Muscle of leg (tissue), 3 donors: ENCODE measurements at regions not wholly inside any gene's neighbourhood (a gene's known extent, or its start where the extent isn't known, plus 50 kb on each side); places are given as distances from the start of the nearest gene placed in this dataset.
A peak's percentile ranks its signal among the peaks of the same experiment; 100 is the strongest.
"Not testable (repeated sequence)": the region's sequence is repeated elsewhere in the genome, so short reads cannot be mapped to it uniquely, and the experiment has no call there.

Source experiments
- DNase-seq: peaks from one replicate; pipeline ENCODE4 v3.0.0; 2013
- H3K27ac ChIP-seq: one replicate; pipeline ENCODE4 v1.5.1; 2013; ENCODE audit warnings: mild to moderate bottlenecking, low read length, control low read depth
- H3K27me3 ChIP-seq: one replicate; pipeline ENCODE4 v1.6.1; 2013; ENCODE audit warnings: low read length; ENCODE audit not compliant: control insufficient read depth, insufficient read depth
- H3K36me3 ChIP-seq: one replicate; pipeline ENCODE4 v1.6.1; 2013; ENCODE audit warnings: low read length; ENCODE audit not compliant: control insufficient read depth, insufficient read depth
- H3K4me1 ChIP-seq: one replicate; pipeline ENCODE4 v1.6.1; 2013; ENCODE audit warnings: low read length; ENCODE audit not compliant: control insufficient read depth, insufficient read depth
- H3K4me3 ChIP-seq: one replicate; pipeline ENCODE4 v1.5.1; 2013; ENCODE audit warnings: low read length, control low read depth
- H3K9me3 ChIP-seq: replicated peaks from 2 replicates; pipeline ENCODE4 v1.6.1; 2013; ENCODE audit warnings: low read depth, low read length; ENCODE audit not compliant: control insufficient read depth
- WGBS: methylation state at CpG from one replicate; pipeline ENCODE4 v1.1.5; 2013; ENCODE audit warnings: missing lambda C conversion rate; ENCODE audit not compliant: insufficient coverage; 5-methylcytosine and 5-hydroxymethylcytosine counted together

GRCh38 chr9:117851836-117852461, 147.7 kb downstream of the TLR4 start:
- not testable (repeated sequence) for DNase-seq, H3K9me3 ChIP-seq, H3K4me1 ChIP-seq, H3K27me3 ChIP-seq, H3K36me3 ChIP-seq, H3K4me3 ChIP-seq, H3K27ac ChIP-seq
- WGBS, result 86% methylated on average over 25 of the region's 38 CpGs

GRCh38 chr9:117858561-117858960, 154.4 kb downstream of the TLR4 start:
- H3K27ac ChIP-seq, result no peak overlapping the region
- no peak for DNase-seq
- no peak overlapping the region for H3K4me3 ChIP-seq
- H3K4me1 ChIP-seq, result no peaks in the 10 kb centered on the region
- 50% methylated on average over 1 of the region's 4 CpGs for WGBS
- H3K9me3 ChIP-seq, result no peaks in the 10 kb centered on the region
- H3K36me3 ChIP-seq, result no peaks in the 10 kb centered on the region
- H3K27me3 ChIP-seq, result no peaks in the 10 kb centered on the region

- Histone ChIP-seq H3K27me3 (no peaks in the 10 kb centered on the region), H3K27ac (no peak overlapping the region)
- WGBS, result no CpG with 5 or more reads among the region's 1 CpG
Observed at GRCh38 chr9:117860849-117861248, 156.6 kb downstream of the TLR4 start.

GRCh38 chr9:117864385-117865057, 160.3 kb downstream of the TLR4 start:
- WGBS, result 70% methylated on average over 3 of the region's 6 CpGs
- no peaks in the 10 kb centered on the region for H3K27me3 ChIP-seq
- H3K4me3 ChIP-seq, result no peak overlapping the region
- no peaks in the 10 kb centered on the region for H3K9me3 ChIP-seq
- H3K27ac ChIP-seq, result no peak overlapping the region
- no peak for DNase-seq
- H3K36me3 ChIP-seq, result no peaks in the 10 kb centered on the region
- H3K4me1 ChIP-seq, result no peaks in the 10 kb centered on the region

More at GRCh38 chr9:117860849-117861248, 156.6 kb downstream of the TLR4 start:
- no peak for DNase-seq
- no peak overlapping the region for H3K4me3 ChIP-seq
- H3K4me1 ChIP-seq, result no peaks in the 10 kb centered on the region
- no peaks in the 10 kb centered on the region for H3K36me3 ChIP-seq
- no peaks in the 10 kb centered on the region for H3K9me3 ChIP-seq

DNA sequence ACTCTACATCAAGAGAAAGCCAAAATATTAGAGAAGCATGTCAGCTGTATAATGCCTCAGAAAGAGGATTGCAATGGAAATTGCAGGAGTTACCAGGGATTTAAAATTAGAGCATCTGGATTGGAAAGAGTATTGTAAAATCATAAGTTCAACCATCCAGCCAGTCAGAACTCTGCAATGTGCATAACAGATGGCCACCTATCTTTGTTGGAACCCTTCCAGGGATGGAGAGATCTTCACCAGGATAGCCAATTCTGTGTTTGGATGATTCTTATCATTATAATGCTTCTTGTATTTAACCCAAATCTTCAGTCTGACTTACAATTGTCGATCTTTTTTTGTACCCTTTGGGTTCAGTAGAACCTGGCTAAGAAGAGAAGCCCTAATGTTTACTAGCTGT, 164.4 kb downstream of the TLR4 start:
- Histone ChIP-seq H3K4me1 (no peaks in the 10 kb centered on the region), H3K27me3 (no peaks in the 10 kb centered on the region), H3K36me3 (no peaks in the 10 kb centered on the region), H3K4me3 (no peak overlapping the region), H3K27ac (no peak overlapping the region), H3K9me3 (no peaks in the 10 kb centered on the region)
- WGBS, result no CpG with 5 or more reads among the region's 1 CpG
- DNase-seq, result no peak

GRCh38 chr9:117869287-117869686, 165.1 kb downstream of the TLR4 start:
- H3K27ac ChIP-seq, result no peak overlapping the region
- no peak overlapping the region for H3K4me3 ChIP-seq
- no peaks in the 10 kb centered on the region for H3K27me3 ChIP-seq
- H3K4me1 ChIP-seq, result no peaks in the 10 kb centered on the region
- no peaks in the 10 kb centered on the region for H3K9me3 ChIP-seq
- H3K36me3 ChIP-seq, result no peaks in the 10 kb centered on the region
- no peak for DNase-seq
- WGBS, result no CpG with 5 or more reads among the region's 1 CpG

DNA sequence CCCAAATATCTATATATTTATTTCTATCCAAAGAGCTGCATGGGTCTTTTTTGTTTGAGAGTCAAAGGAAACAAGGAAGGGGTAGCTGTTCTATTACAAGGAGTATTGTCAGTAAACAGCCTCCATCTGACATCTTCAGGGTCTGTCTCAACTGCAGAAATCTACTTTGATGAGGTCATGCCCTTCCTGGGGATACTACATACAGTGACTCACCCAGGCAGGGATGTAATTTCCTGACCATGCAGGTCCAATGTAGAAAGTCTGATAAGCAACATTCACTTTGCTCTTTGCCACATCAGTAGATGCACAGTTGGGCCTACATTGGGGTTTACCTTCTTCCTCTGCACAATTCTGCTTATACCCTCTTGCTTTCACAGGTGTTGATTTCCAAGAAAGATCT, 165.5 kb downstream of the TLR4 start:
- Histone ChIP-seq H3K36me3 (no peaks in the 10 kb centered on the region), H3K27ac (no peak overlapping the region), H3K4me1 (no peaks in the 10 kb centered on the region), H3K4me3 (no peak overlapping the region), H3K9me3 (no peaks in the 10 kb centered on the region), H3K27me3 (no peaks in the 10 kb centered on the region)
- no peak for DNase-seq

GRCh38 chr9:117873664-117874063, 169.5 kb downstream of the TLR4 start:
- H3K9me3 ChIP-seq, result no peaks in the 10 kb centered on the region
- peak; percentile 41 for DNase-seq
- H3K27me3 ChIP-seq, result no peaks in the 10 kb centered on the region
- no peak overlapping the region for H3K4me3 ChIP-seq
- H3K36me3 ChIP-seq, result no peaks in the 10 kb centered on the region
- H3K4me1 ChIP-seq, result no peaks in the 10 kb centered on the region
- no peak overlapping the region for H3K27ac ChIP-seq
- WGBS, result 63% methylated on average over 5 of the region's 5 CpGs

DNA sequence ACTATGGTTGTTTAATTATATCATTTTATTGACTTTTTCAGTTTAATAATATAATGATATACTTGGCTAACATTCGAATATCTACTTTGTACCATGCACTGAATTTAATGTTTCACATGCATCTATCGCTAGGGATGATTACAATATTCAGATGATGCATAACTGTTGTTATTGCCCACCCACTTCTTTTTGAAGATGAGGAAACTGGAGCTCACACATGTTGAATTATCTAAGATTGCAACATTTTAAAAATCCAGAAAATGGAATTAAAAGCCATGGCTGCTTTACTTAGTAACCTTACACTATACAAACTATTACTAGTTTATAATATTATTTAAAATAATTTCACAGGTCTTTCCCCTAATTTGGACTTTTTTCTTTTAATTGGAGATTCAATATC, 171.7 kb downstream of the TLR4 start:
- Histone ChIP-seq H3K27ac (no peak overlapping the region), H3K27me3 (no peaks in the 10 kb centered on the region), H3K4me3 (no peak overlapping the region), H3K4me1 (no peaks in the 10 kb centered on the region), H3K9me3 (no peaks in the 10 kb centered on the region), H3K36me3 (no peaks in the 10 kb centered on the region)
- no CpG with 5 or more reads among the region's 2 CpGs for WGBS
- no peak for DNase-seq

DNA sequence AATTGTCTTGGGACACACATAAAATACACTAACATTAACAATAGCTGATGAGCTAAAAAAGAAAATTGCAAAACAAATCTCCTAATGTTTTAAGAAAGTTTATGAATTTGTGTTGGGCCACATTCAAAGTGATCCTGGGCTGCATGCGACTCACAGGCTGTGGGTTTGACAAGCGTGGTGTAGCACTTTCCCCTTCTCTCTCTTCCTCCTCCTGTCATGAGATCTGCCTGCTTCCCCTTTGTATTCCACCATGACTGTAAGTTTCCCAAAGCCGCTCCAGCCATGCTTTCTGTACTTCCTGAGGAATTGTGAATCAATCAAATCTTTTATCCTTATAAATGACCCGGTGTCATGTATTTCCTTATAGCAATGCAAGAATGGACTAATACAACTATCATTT, 178.0 kb downstream of the TLR4 start:
- Histone ChIP-seq H3K27ac (no peak overlapping the region), H3K4me1 (no peaks in the 10 kb centered on the region), H3K9me3 (no peaks in the 10 kb centered on the region), H3K27me3 (no peaks in the 10 kb centered on the region), H3K4me3 (no peak overlapping the region), H3K36me3 (no peaks in the 10 kb centered on the region)
- DNase-seq, result peak; percentile 25
- WGBS, result 83% methylated on average over 2 of the region's 4 CpGs

- H3K4me3 ChIP-seq, result no peak overlapping the region
- WGBS, result 86% methylated on average over 1 of the region's 2 CpGs
- H3K9me3 ChIP-seq, result no peaks in the 10 kb centered on the region
- H3K27me3 ChIP-seq, result no peaks in the 10 kb centered on the region
- H3K36me3 ChIP-seq, result no peaks in the 10 kb centered on the region
- no peaks in the 10 kb centered on the region for H3K4me1 ChIP-seq
- no peak for DNase-seq
- no peak overlapping the region for H3K27ac ChIP-seq
Observed at GRCh38 chr9:117886616-117887015, 182.4 kb downstream of the TLR4 start.
